SK-N-SH (cell line): ENCODE measurements at regions not wholly inside any gene's neighbourhood (a gene's known extent, or its start where the extent isn't known, plus 50 kb on each side); places are given as distances from the start of the nearest gene placed in this dataset.

Source experiments
- CTCF ChIA-PET: fragments of 300-600, 350-600 bp; formaldehyde crosslinking; extraction: SDS; loops from one replicate; lab custom pipeline; 2021; lab: Yijun Ruan, JAX
- POLR2A ChIA-PET: fragments of 350-600 bp; sonication (Branson Sonifier 250); formaldehyde crosslinking; extraction: SDS; loops from one replicate; lab custom pipeline; 2020; ENCODE audit warnings: antibody characterized with exemption, inconsistent platforms; lab: Yijun Ruan, JAX
- DNase-seq: peaks from one replicate; pipeline ENCODE4 v3.0.0; 2012
- H2AFZ ChIP-seq: fragments of 200-600 bp; sonication (generic); 2 replicates; pipeline ENCODE4 v1.8.1; 2016; ENCODE audit warnings: antibody characterized with exemption, mild to moderate bottlenecking, low read depth
- H3F3A ChIP-seq: fragments of 200-600 bp; sonication (generic); replicated peaks from 2 replicates; pipeline ENCODE3; 2016; ENCODE audit warnings: antibody characterized with exemption, mild to moderate bottlenecking; ENCODE audit not compliant: insufficient read depth
- H3K27ac ChIP-seq, 2 experiments: fragments of 200-500 bp in 1 of 2; fragments of 200-600 bp in 1 of 2; sonication (Bioruptor generic) in 1 of 2; sonication (generic), shearing (Covaris generic) in 1 of 2; 2 replicates each; pipeline versions ENCODE4 v1.5.1 to v1.6.1; 2014 to 2016; ENCODE audit warnings: low read depth in 2 of 2, inconsistent platforms in 1 of 2, low read length in 1 of 2, mild to moderate bottlenecking in 1 of 2, mixed read lengths in 1 of 2
- H3K27me3 ChIP-seq: fragments of 200-600 bp; sonication (generic), shearing (Covaris generic); 2 replicates; pipeline ENCODE4 v1.6.1; 2016; ENCODE audit warnings: mixed run types; ENCODE audit not compliant: insufficient read depth
- H3K36me3 ChIP-seq, 2 experiments: fragments of 200-500 bp in 1 of 2; fragments of 200-600 bp in 1 of 2; sonication (Bioruptor generic) in 1 of 2; sonication (generic) in 1 of 2; replicated peaks in 1 of 2; 2 replicates each; pipeline versions ENCODE3 to v1.5.1; 2014 to 2016; ENCODE audit warnings: low read length in 1 of 2, mild to moderate bottlenecking in 1 of 2; ENCODE audit not compliant: insufficient read depth in 2 of 2, control insufficient read depth in 1 of 2
- H3K4me1 ChIP-seq, 2 experiments: fragments of 200-500 bp in 1 of 2; fragments of 200-600 bp in 1 of 2; sonication (Bioruptor generic) in 1 of 2; sonication (generic), shearing (Covaris generic) in 1 of 2; 2 replicates each; pipeline versions ENCODE4 v1.5.1 to v1.6.1; 2014 to 2016; ENCODE audit warnings: low read depth in 1 of 2, low read length in 1 of 2, mixed run types in 1 of 2; ENCODE audit not compliant: insufficient read depth in 2 of 2, control insufficient read depth in 1 of 2
- H3K4me2 ChIP-seq: fragments of 200-600 bp; sonication (generic), shearing (Covaris generic); 2 replicates; pipeline ENCODE4 v1.6.1; 2017; ENCODE audit warnings: mixed run types
- H3K4me3 ChIP-seq, 2 experiments: fragments of 200-500 bp in 1 of 2; fragments of 200-600 bp in 1 of 2; sonication (Bioruptor generic) in 1 of 2; sonication (generic), shearing (Covaris generic) in 1 of 2; 2 replicates each; pipeline versions ENCODE4 v1.5.1 to v1.8.1; 2014 to 2016; ENCODE audit warnings: low read depth in 2 of 2, inconsistent platforms in 1 of 2, low read length in 1 of 2, mild to moderate bottlenecking in 1 of 2, mixed read lengths in 1 of 2, moderate library complexity in 1 of 2
- H3K79me2 ChIP-seq: fragments of 200-600 bp; sonication (generic); 2 replicates; pipeline ENCODE4 v1.8.1; 2017; ENCODE audit warnings: mild to moderate bottlenecking; ENCODE audit not compliant: insufficient read depth
- H3K9ac ChIP-seq: fragments of 200-600 bp; sonication (generic); 2 replicates; pipeline ENCODE4 v1.6.1; 2017; ENCODE audit warnings: mixed run types
- H3K9me2 ChIP-seq: fragments of 200-600 bp; sonication (generic); 2 replicates; pipeline ENCODE4 v1.6.1; 2017; ENCODE audit warnings: mixed run types
- H3K9me3 ChIP-seq: fragments of 200-600 bp; sonication (generic); 2 replicates; pipeline ENCODE4 v1.6.1; 2017; ENCODE audit warnings: mixed run types, mild to moderate bottlenecking, moderate library complexity
- H4K20me1 ChIP-seq: fragments of 200-600 bp; sonication (generic); 2 replicates; pipeline ENCODE4 v1.6.1; 2017; ENCODE audit warnings: mild to moderate bottlenecking, mixed run types; ENCODE audit not compliant: insufficient read depth
- EZH2phosphoT487 ChIP-seq: fragments of 200-600 bp; sonication (generic); IDR thresholded peaks from 2 replicates; pipeline ENCODE4 v1.6.1; 2017; ENCODE audit warnings: low read depth, mixed run types, mild to moderate bottlenecking, antibody characterized with exemption, moderate library complexity, borderline replicate concordance
- GABPA ChIP-seq: IDR thresholded peaks from 2 replicates; pipeline ENCODE4 v1.4.0; 2012; ENCODE audit warnings: low read depth, mild to moderate bottlenecking
- GATA2 ChIP-seq: sonication (generic); formaldehyde crosslinking; IDR thresholded peaks from 2 replicates; pipeline ENCODE4 v1.5.0; 2020; ENCODE audit warnings: mild to moderate bottlenecking, missing genetic modification reagents
- JUND ChIP-seq: IDR thresholded peaks from 2 replicates; pipeline ENCODE4 v1.4.0; 2012
- MEF2A ChIP-seq: IDR thresholded peaks from 2 replicates; pipeline ENCODE4 v1.4.0; 2012; ENCODE audit warnings: low read depth, borderline replicate concordance
- NFIC ChIP-seq: IDR thresholded peaks from 2 replicates; pipeline ENCODE4 v1.4.0; 2012; ENCODE audit warnings: borderline replicate concordance
- PBX3 ChIP-seq: IDR thresholded peaks from 2 replicates; pipeline ENCODE4; 2012
- REST ChIP-seq: IDR thresholded peaks from 2 replicates; pipeline ENCODE4 v1.6.1; 2012; ENCODE audit warnings: mild to moderate bottlenecking, low read depth, low read length, moderate library complexity
- RFX5 ChIP-seq: IDR thresholded peaks from 2 replicates; pipeline ENCODE4 v1.6.1; 2012; ENCODE audit warnings: mild to moderate bottlenecking, improper control_type of control experiment, low read length
- RXRA ChIP-seq: IDR thresholded peaks from 2 replicates; pipeline ENCODE4 v1.4.0; 2012; ENCODE audit warnings: low read depth, mild to moderate bottlenecking, borderline replicate concordance
- TAF1 ChIP-seq: IDR thresholded peaks from 2 replicates; pipeline ENCODE4 v1.6.1; 2012; ENCODE audit warnings: low read depth, mild to moderate bottlenecking, low read length, moderate library complexity, borderline replicate concordance
- TCF12 ChIP-seq: IDR thresholded peaks from 2 replicates; pipeline ENCODE4 v1.4.0; 2012
- WGBS: methylation state at CpG from one replicate; pipeline ENCODE4 v1.1.6; 2017; ENCODE audit warnings: low lambda C conversion rate; 5-methylcytosine and 5-hydroxymethylcytosine counted together

DNA sequence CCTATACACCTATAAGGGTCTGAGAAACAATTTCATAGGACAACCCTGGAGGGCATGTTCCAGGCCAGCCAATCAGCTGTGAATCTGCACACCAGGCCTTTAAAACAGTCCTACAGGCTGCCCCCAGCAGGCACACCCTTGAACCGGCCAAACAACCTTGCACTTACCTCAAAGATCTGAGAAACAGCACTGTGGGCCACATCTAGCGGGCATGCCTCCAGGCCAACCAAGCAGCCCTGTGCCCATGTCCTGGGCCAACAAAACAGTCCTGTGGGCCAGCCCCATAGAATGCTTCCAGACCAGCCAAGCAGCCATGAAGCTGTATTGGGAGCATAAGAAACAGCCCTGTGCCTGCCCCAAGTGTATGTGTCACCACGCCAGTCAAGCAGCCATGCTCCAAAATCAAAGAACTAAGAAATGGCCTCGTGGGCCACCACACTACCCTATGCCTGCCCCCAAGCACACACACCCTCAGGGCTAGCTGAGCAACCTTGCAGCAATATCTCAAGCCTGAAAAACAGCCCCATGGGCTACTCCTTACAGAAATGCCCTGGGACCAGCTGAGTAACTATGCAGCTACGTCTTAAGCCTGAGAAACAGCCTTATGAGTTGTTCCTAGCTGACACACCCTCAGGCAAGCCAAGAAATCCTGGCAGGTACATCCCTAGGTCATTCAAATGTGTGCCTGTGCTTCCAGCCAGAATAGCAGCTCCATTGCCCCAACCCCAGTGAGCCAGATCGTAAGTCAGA lies 2243.8 kb upstream of the C9orf72 start:
- 46% methylated on average over 4 of the region's 6 CpGs for WGBS
- H3F3A ChIP-seq: no peaks in the 10 kb centered on the region

More for the DNA sequence above, 2243.8 kb upstream of the C9orf72 start:
- Histone ChIP-seq H3K4me1 (no peaks in the 10 kb centered on the region), H2AFZ (no peak overlapping the region), H3K27me3 (no peaks in the 10 kb centered on the region), H3K36me3 (peaks cover 0 to 4% of the 10 kb centered on the region in 2 experiments), H3K9me3 (peaks cover 19% of the 10 kb centered on the region; the same call in 1 of the 2 replicates), H3K4me2 (no peak overlapping the region), H3K4me3 (no peak overlapping the region), H4K20me1 (no peaks in the 10 kb centered on the region), H3K27ac (no peak overlapping the region), H3K79me2 (no peaks in the 10 kb centered on the region), H3K9me2 (no peaks in the 10 kb centered on the region), H3K9ac (no peak overlapping the region)
- CTCF ChIA-PET: interaction anchor here (0.6 kb wide), 1 partner anchor 404 kb away, joined by 3 read pairs; no protein-coding TSS in a partner anchor
- no peak for DNase-seq
- TF ChIP-seq GABPA (no peak), RXRA (no peak), MEF2A (no peak), TCF12 (no peak), NFIC (no peak), RFX5 (no peak), REST (no peak), EZH2phosphoT487 (no peak), PBX3 (no peak), GATA2 (CRISPR knock-in tag) (no peak), JUND (no peak), TAF1 (no peak)
- POLR2A ChIA-PET: no interaction called here
